GM13977 (cell line): ENCODE measurements at regions not wholly inside any gene's neighbourhood (a gene's known extent, or its start where the extent isn't known, plus 50 kb on each side); places are given as distances from the start of the nearest gene placed in this dataset.

Experiments used
- DNase-seq: peaks from one replicate; pipeline ENCODE4 v3.0.0; 2012; ENCODE audit warnings: low spot score
- CTCF ChIP-seq: IDR thresholded peaks from 2 replicates; pipeline ENCODE4 v1.5.1; 2012; ENCODE audit warnings: mild to moderate bottlenecking, control low read depth; ENCODE audit not compliant: insufficient read depth; ENCODE audit errors: extremely low read depth, missing control alignments
- in situ Hi-C: fragments of 300-500 bp; cut with MboI; formaldehyde crosslinking; loops from one replicate; pipeline ENCODE4 v1.12.0; 2022; ENCODE audit warnings: low sequenced_read_pairs, low pct_unique_long_range_greater_than_20kb, mixed read lengths, inconsistent platforms; ENCODE audit not compliant: unreplicated experiment

GRCh38 chr7:1290679-1291356 is 58.1 kb downstream of the UNCX start:
- TF ChIP-seq CTCF: no peak
- DNase-seq: no peak
- in situ Hi-C loops: no loop called here

- no peak for TF ChIP-seq CTCF
- in situ Hi-C loops: no loop called here
- DNase-seq: no peak
These were observed 58.7 kb downstream of the UNCX start for GRCh38 chr7:1291357-1291689.

- in situ Hi-C loops: no loop called here
These were observed 59.4 kb downstream of the UNCX start for GRCh38 chr7:1291845-1292765.

GRCh38 chr7:1292972-1293830 is 60.5 kb downstream of the UNCX start:
- in situ Hi-C loops: no loop called here
- DNase-seq: no peak
- TF ChIP-seq CTCF: no peak

More at GRCh38 chr7:1291845-1292765, 59.4 kb downstream of the UNCX start:
- TF ChIP-seq CTCF: no peak
- DNase-seq: no peak

GRCh38 chr7:1293950-1294411 is 61.3 kb downstream of the UNCX start:
- DNase-seq: no peak
- TF ChIP-seq CTCF: no peak
- in situ Hi-C loops: no loop called here

- DNase-seq: no peak
- in situ Hi-C loops: no loop called here
- no peak for TF ChIP-seq CTCF
These were observed 63.2 kb downstream of the UNCX start for GRCh38 chr7:1295776-1296355.
